ENCODE measurements at regions not wholly inside any gene's neighbourhood (a gene's known extent, or its start where the extent isn't known, plus 50 kb on each side); places are given as distances from the start of the nearest gene placed in this dataset.

DNA sequence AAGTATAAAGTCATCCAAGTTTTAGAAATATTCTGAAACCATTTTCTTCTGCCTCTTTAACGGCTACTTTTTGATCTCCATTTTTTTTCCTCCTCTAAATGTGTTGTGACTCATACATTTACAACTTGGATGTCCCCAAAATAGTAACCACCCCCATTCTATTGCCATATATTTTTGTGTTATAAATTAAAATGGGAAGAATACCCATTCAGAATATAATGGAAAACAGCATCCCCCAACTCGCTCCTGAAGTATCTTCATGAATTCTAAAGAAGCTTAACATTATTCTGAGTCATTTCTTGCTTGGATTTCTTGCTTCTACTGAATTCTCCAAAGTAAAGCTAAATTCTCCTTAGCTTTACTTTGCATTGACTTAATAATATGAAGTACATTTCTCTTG lies 92.0 kb upstream of the PTPN13 start:
- Histone ChIP-seq H3K9me2 (ENCODE audit: insufficient read depth) (no peaks in the 10 kb centered on the region; the same call in 1 of the 2 replicates), H4K20me1 (ENCODE audit: insufficient read depth) (no peaks in the 10 kb centered on the region), H3K79me2 (ENCODE audit: low read depth) (no peaks in the 10 kb centered on the region), H2AFZ (no peak overlapping the region), H3K4me3 (no peak overlapping the region), H3K27me3 (ENCODE audit: insufficient read depth, low read depth) (no peaks in the 10 kb centered on the region), H3F3A (ENCODE audit: insufficient read depth, low read depth) (0 out of 2 replicates have a peak, but pooled peaks cover under 1% of the 10 kb centered on the region), H3K9me3 (ENCODE audit: insufficient read depth, low read depth) (no peaks in the 10 kb centered on the region), H3K4me1 (replicated peaks; ENCODE audit: insufficient read depth) (peaks cover 26% of the 10 kb centered on the region), H3K4me2 (no peak overlapping the region), H3K36me3 (ENCODE audit: low read depth) (no peaks in the 10 kb centered on the region), H3K27ac (no peak overlapping the region)
- intact Hi-C loops (cut with micrococcal nuclease; ENCODE audit: unreplicated experiment) = no loop called here
- ChIA-PET POLR2A (ENCODE audit: unreplicated experiment) (interaction anchor here (0.6 kb wide), 1 partner anchor 47 kb away, joined by 3 read pairs; no protein-coding TSS in a partner anchor), CTCF (no interaction called here)
- no TSS peak for BruUV-seq (replicated peaks)
- no peak for DNase-seq
- TF ChIP-seq EZH2 (IDR thresholded peaks at IDR 0.05; ENCODE audit: low read depth) = no peak
- TF ChIP-seq, protein P1, sequence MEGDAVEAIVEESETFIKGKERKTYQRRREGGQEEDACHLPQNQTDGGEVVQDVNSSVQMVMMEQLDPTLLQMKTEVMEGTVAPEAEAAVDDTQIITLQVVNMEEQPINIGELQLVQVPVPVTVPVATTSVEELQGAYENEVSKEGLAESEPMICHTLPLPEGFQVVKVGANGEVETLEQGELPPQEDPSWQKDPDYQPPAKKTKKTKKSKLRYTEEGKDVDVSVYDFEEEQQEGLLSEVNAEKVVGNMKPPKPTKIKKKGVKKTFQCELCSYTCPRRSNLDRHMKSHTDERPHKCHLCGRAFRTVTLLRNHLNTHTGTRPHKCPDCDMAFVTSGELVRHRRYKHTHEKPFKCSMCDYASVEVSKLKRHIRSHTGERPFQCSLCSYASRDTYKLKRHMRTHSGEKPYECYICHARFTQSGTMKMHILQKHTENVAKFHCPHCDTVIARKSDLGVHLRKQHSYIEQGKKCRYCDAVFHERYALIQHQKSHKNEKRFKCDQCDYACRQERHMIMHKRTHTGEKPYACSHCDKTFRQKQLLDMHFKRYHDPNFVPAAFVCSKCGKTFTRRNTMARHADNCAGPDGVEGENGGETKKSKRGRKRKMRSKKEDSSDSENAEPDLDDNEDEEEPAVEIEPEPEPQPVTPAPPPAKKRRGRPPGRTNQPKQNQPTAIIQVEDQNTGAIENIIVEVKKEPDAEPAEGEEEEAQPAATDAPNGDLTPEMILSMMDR (conservative IDR thresholded peaks at IDR 0.05) = no peak

DNA sequence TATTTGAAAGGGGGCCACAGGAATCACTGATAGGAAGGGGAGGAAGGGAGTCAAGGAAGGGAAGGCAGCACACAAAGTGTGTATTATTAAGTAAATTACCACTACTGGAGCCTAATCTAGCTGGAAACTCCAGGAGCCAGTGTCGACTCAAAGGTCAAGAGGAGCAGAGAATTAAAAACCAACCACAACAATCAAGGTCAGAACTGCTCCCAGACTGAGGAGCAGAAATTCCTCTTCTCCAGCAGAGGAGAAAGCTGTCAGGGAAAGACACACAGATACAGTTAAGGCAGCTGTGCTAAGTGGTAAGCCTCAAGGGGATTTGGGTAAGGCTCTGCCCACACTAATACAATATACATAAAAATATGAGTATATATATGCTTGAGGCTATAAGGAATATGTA lies 87.5 kb upstream of the PTPN13 start:
- no peak overlapping the region for H3K27ac ChIP-seq
- CTCF ChIA-PET = no interaction called here

DNA sequence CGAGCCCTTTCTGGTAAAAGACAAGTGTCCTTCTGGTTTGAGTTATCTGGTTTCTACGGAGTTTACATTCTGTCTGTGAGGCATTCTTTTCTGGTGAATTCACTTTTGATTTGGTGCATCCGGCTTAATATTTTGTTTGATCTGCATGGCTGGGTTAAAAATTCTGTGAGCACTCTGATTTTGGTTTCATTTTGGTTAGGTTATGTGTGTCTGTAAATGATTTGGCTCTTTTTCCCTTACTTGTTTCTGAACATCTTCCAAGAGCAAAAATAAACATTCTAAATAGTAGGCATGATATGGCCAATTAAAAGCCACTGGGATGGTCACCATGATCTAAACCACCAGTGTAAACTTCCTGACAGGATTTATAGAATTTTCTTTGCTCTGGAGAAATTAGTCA lies 85.7 kb upstream of the PTPN13 start:
- Histone ChIP-seq H3K4me2 (no peak overlapping the region), H2AFZ (no peak overlapping the region), H3K27ac (no peak overlapping the region), H3K4me3 (no peak overlapping the region), H3K27me3 (ENCODE audit: insufficient read depth, low read depth) (no peaks in the 10 kb centered on the region), H3K9me3 (ENCODE audit: insufficient read depth, low read depth) (no peaks in the 10 kb centered on the region), H3K79me2 (ENCODE audit: low read depth) (no peaks in the 10 kb centered on the region), H4K20me1 (ENCODE audit: insufficient read depth) (no peaks in the 10 kb centered on the region), H3K36me3 (ENCODE audit: low read depth) (no peaks in the 10 kb centered on the region), H3F3A (ENCODE audit: insufficient read depth, low read depth) (no peaks in the 10 kb centered on the region), H3K9me2 (ENCODE audit: insufficient read depth) (no peaks in the 10 kb centered on the region), H3K4me1 (replicated peaks; ENCODE audit: insufficient read depth) (no peaks in the 10 kb centered on the region)
- ChIA-PET CTCF (no interaction called here), POLR2A (ENCODE audit: unreplicated experiment) (no interaction called here)
- no peak for TF ChIP-seq EZH2 (IDR thresholded peaks at IDR 0.05; ENCODE audit: low read depth)
- TF ChIP-seq, protein P1 (conservative IDR thresholded peaks at IDR 0.05) = no peak
- no TSS peak for BruUV-seq (replicated peaks)
- DNase-seq = no peak
- intact Hi-C loops (cut with micrococcal nuclease; ENCODE audit: unreplicated experiment) = no loop called here

More for the DNA sequence above, 87.5 kb upstream of the PTPN13 start:
- Histone ChIP-seq H3K4me3 (no peak overlapping the region), H3F3A (ENCODE audit: insufficient read depth, low read depth) (no peaks in the 10 kb centered on the region), H3K4me1 (replicated peaks; ENCODE audit: insufficient read depth) (no peaks in the 10 kb centered on the region), H3K9me2 (ENCODE audit: insufficient read depth) (no peaks in the 10 kb centered on the region; the same call in 1 of the 2 replicates), H3K36me3 (ENCODE audit: low read depth) (no peaks in the 10 kb centered on the region), H2AFZ (no peak overlapping the region), H3K9me3 (ENCODE audit: insufficient read depth, low read depth) (no peaks in the 10 kb centered on the region), H3K79me2 (ENCODE audit: low read depth) (no peaks in the 10 kb centered on the region), H3K27me3 (ENCODE audit: insufficient read depth, low read depth) (no peaks in the 10 kb centered on the region), H3K4me2 (no peak overlapping the region), H4K20me1 (ENCODE audit: insufficient read depth) (no peaks in the 10 kb centered on the region)
- BruUV-seq (replicated peaks) = no TSS peak
- POLR2A ChIA-PET (ENCODE audit: unreplicated experiment) = no interaction called here
- DNase-seq = no peak
- intact Hi-C loops (cut with micrococcal nuclease; ENCODE audit: unreplicated experiment) = no loop called here
- no peak for TF ChIP-seq EZH2 (IDR thresholded peaks at IDR 0.05; ENCODE audit: low read depth)
- TF ChIP-seq, protein P1 (conservative IDR thresholded peaks at IDR 0.05) = no peak
